Adipocyte (in vitro differentiated cells): ENCODE measurements at regions not wholly inside any gene's neighbourhood (a gene's known extent, or its start where the extent isn't known, plus 50 kb on each side); places are given as distances from the start of the nearest gene placed in this dataset.

Experiments used
- DNase-seq: peaks from one replicate; pipeline ENCODE4 v3.0.0-alpha.2; 2015; ENCODE audit warnings: low read depth
- H3K27me3 ChIP-seq: replicated peaks from 2 replicates; pipeline ENCODE4 v1.7.0; 2013; ENCODE audit warnings: mild to moderate bottlenecking, low read length, moderate library complexity; ENCODE audit not compliant: control insufficient read depth, insufficient read depth
- H3K36me3 ChIP-seq: 2 replicates; pipeline ENCODE4 v1.7.0; 2013; ENCODE audit warnings: low read length, mild to moderate bottlenecking, moderate library complexity; ENCODE audit not compliant: control insufficient read depth, insufficient read depth, severe bottlenecking
- H3K4me1 ChIP-seq: 2 replicates; pipeline ENCODE4 v1.7.0; 2013; ENCODE audit warnings: mild to moderate bottlenecking, low read length, moderate library complexity; ENCODE audit not compliant: control insufficient read depth, insufficient read depth
- H3K4me3 ChIP-seq: 2 replicates; pipeline ENCODE4 v1.7.0; 2013; ENCODE audit warnings: mild to moderate bottlenecking, low read length, moderate library complexity
- H3K9ac ChIP-seq: 2 replicates; pipeline ENCODE4 v1.7.0; 2013; ENCODE audit warnings: mild to moderate bottlenecking, low read length, moderate library complexity
- H3K9me3 ChIP-seq: 2 replicates; pipeline ENCODE4 v1.7.0; 2013; ENCODE audit warnings: mild to moderate bottlenecking, low read length, moderate library complexity; ENCODE audit not compliant: control insufficient read depth

GRCh38 chr5:67372887-67373286 lies 176.3 kb upstream of the CD180 start:
- H3K4me1 ChIP-seq = no peaks in the 10 kb centered on the region
- H3K36me3 ChIP-seq = no peaks in the 10 kb centered on the region
- H3K4me3 ChIP-seq = no peak overlapping the region
- H3K9me3 ChIP-seq = no peaks in the 10 kb centered on the region
- H3K9ac ChIP-seq = no peak overlapping the region
- DNase-seq = no peak
- H3K27me3 ChIP-seq = no peaks in the 10 kb centered on the region

- DNase-seq = no peak
- Histone ChIP-seq H3K9me3 (no peaks in the 10 kb centered on the region), H3K4me3 (no peak overlapping the region), H3K4me1 (no peaks in the 10 kb centered on the region), H3K9ac (no peak overlapping the region), H3K27me3 (no peaks in the 10 kb centered on the region), H3K36me3 (no peaks in the 10 kb centered on the region)
These were observed 175.3 kb upstream of the CD180 start for GRCh38 chr5:67371924-67372323.

- Histone ChIP-seq H3K9ac (no peak overlapping the region), H3K4me1 (no peaks in the 10 kb centered on the region), H3K36me3 (no peaks in the 10 kb centered on the region), H3K4me3 (no peak overlapping the region), H3K27me3 (no peaks in the 10 kb centered on the region), H3K9me3 (no peaks in the 10 kb centered on the region)
- no peak for DNase-seq
These were observed 170.2 kb upstream of the CD180 start for GRCh38 chr5:67366691-67367395.

- no peaks in the 10 kb centered on the region for H3K9me3 ChIP-seq
- no peaks in the 10 kb centered on the region for H3K4me1 ChIP-seq
- H3K27me3 ChIP-seq = no peaks in the 10 kb centered on the region
- no peak overlapping the region for H3K4me3 ChIP-seq
- no peak overlapping the region for H3K9ac ChIP-seq
- no peak for DNase-seq
- H3K36me3 ChIP-seq = no peaks in the 10 kb centered on the region
These were observed 169.7 kb upstream of the CD180 start for GRCh38 chr5:67366276-67366675.

GRCh38 chr5:67364381-67364970 lies 167.9 kb upstream of the CD180 start:
- no peaks in the 10 kb centered on the region for H3K36me3 ChIP-seq
- no peak for DNase-seq
- no peak overlapping the region for H3K4me3 ChIP-seq
- no peak overlapping the region for H3K9ac ChIP-seq
- H3K9me3 ChIP-seq = no peaks in the 10 kb centered on the region
- H3K4me1 ChIP-seq = no peaks in the 10 kb centered on the region
- no peaks in the 10 kb centered on the region for H3K27me3 ChIP-seq

GRCh38 chr5:67363963-67364362 lies 167.4 kb upstream of the CD180 start:
- Histone ChIP-seq H3K4me3 (no peak overlapping the region), H3K4me1 (no peaks in the 10 kb centered on the region), H3K9me3 (no peaks in the 10 kb centered on the region), H3K27me3 (no peaks in the 10 kb centered on the region), H3K9ac (no peak overlapping the region), H3K36me3 (no peaks in the 10 kb centered on the region)
- DNase-seq = no peak

- Histone ChIP-seq H3K9ac (no peak overlapping the region), H3K27me3 (no peaks in the 10 kb centered on the region), H3K36me3 (no peaks in the 10 kb centered on the region), H3K4me3 (no peak overlapping the region), H3K9me3 (no peaks in the 10 kb centered on the region), H3K4me1 (no peaks in the 10 kb centered on the region)
- DNase-seq = no peak
These were observed 166.6 kb upstream of the CD180 start for GRCh38 chr5:67363180-67363709.

GRCh38 chr5:67361932-67362729 lies 165.5 kb upstream of the CD180 start:
- H3K4me3 ChIP-seq = no peak overlapping the region
- DNase-seq = peak; percentile 39
- no peaks in the 10 kb centered on the region for H3K27me3 ChIP-seq
- no peaks in the 10 kb centered on the region for H3K4me1 ChIP-seq
- H3K9ac ChIP-seq = no peak overlapping the region
- H3K36me3 ChIP-seq = no peaks in the 10 kb centered on the region
- H3K9me3 ChIP-seq = no peaks in the 10 kb centered on the region

- Histone ChIP-seq H3K27me3 (no peaks in the 10 kb centered on the region), H3K4me3 (no peak overlapping the region), H3K9me3 (no peaks in the 10 kb centered on the region), H3K36me3 (no peaks in the 10 kb centered on the region), H3K4me1 (no peaks in the 10 kb centered on the region), H3K9ac (no peak overlapping the region)
- peak; percentile 43 for DNase-seq
These were observed 163.4 kb upstream of the CD180 start for GRCh38 chr5:67360047-67360446.

- Histone ChIP-seq H3K4me3 (no peak overlapping the region), H3K9me3 (no peaks in the 10 kb centered on the region), H3K9ac (no peak overlapping the region), H3K36me3 (no peaks in the 10 kb centered on the region), H3K27me3 (no peaks in the 10 kb centered on the region), H3K4me1 (no peaks in the 10 kb centered on the region)
- DNase-seq = peak; percentile 58
These were observed 161.6 kb upstream of the CD180 start for GRCh38 chr5:67358186-67358585.

GRCh38 chr5:67355120-67355713 lies 158.6 kb upstream of the CD180 start:
- Histone ChIP-seq H3K27me3 (no peaks in the 10 kb centered on the region), H3K4me1 (no peaks in the 10 kb centered on the region), H3K9me3 (no peaks in the 10 kb centered on the region), H3K4me3 (no peak overlapping the region), H3K9ac (no peak overlapping the region), H3K36me3 (no peaks in the 10 kb centered on the region)
- no peak for DNase-seq
